H1 (cell line): ENCODE measurements at regions not wholly inside any gene's neighbourhood (a gene's known extent, or its start where the extent isn't known, plus 50 kb on each side); places are given as distances from the start of the nearest gene placed in this dataset.

Experiments
- CTCF ChIA-PET: fragments of 300-600 bp; sonication (Branson Sonifier 250); formaldehyde crosslinking; loops from one replicate; lab custom pipeline; 2021; ENCODE audit not compliant: partially characterized antibody; lab: Charles Lee
- POLR2A ChIA-PET: fragments of 300-600 bp; sonication (Branson Sonifier 250); formaldehyde crosslinking; loops from one replicate; lab custom pipeline; 2021; ENCODE audit warnings: inconsistent platforms; ENCODE audit not compliant: partially characterized antibody; lab: Charles Lee
- DNase-seq, 2 experiments: peaks; one replicate each; pipeline versions ENCODE4 v3.0.0 to v3.0.0-alpha.2; 2010 to 2022; ENCODE audit warnings: low spot score in 2 of 2, low read depth in 1 of 2, mixed read lengths in 1 of 2
- FAIRE-seq: peaks from 2 replicates; lab custom pipeline; 2011; peaks lifted over from hg19 to GRCh38; lab: Jason Lieb, UNC
- H2AFZ ChIP-seq: 2 replicates; pipeline ENCODE4 v1.8.1; 2012; ENCODE audit warnings: low read length, inconsistent platforms
- H2AK5ac ChIP-seq: 2 replicates; pipeline ENCODE4 v1.6.1; 2013; ENCODE audit warnings: low read depth, low read length
- H2BK120ac ChIP-seq: replicated peaks from 2 replicates; pipeline ENCODE3; 2013; ENCODE audit warnings: low read depth, low read length, inconsistent platforms
- H2BK12ac ChIP-seq: 2 replicates; pipeline ENCODE4 v1.6.1; 2013; ENCODE audit warnings: low read depth, low read length
- H2BK15ac ChIP-seq: 2 replicates; pipeline ENCODE4 v1.6.1; 2013; ENCODE audit warnings: low read length
- H2BK20ac ChIP-seq: 2 replicates; pipeline ENCODE4 v1.6.1; 2013; ENCODE audit warnings: low read length
- H2BK5ac ChIP-seq: 2 replicates; pipeline ENCODE4 v1.6.1; 2013; ENCODE audit warnings: low read depth, low read length
- H3K14ac ChIP-seq: 2 replicates; pipeline ENCODE4 v1.6.1; 2013; ENCODE audit warnings: inconsistent platforms; ENCODE audit not compliant: insufficient read length
- H3K18ac ChIP-seq: 2 replicates; pipeline ENCODE4 v1.6.1; 2013; ENCODE audit warnings: low read length; ENCODE audit errors: extremely low read depth
- H3K23ac ChIP-seq: 2 replicates; pipeline ENCODE4 v1.6.1; 2013; ENCODE audit warnings: inconsistent platforms; ENCODE audit not compliant: insufficient read length
- H3K23me2 ChIP-seq: 2 replicates; pipeline ENCODE4 v1.6.1; 2013; ENCODE audit warnings: low read depth, low read length
- H3K27ac ChIP-seq: 2 replicates; pipeline ENCODE4 v1.6.1; 2011; ENCODE audit warnings: low read depth, low read length, inconsistent platforms
- H3K27me3 ChIP-seq, 4 experiments: replicated peaks in 1 of 4; 1 replicate in 1 of 4; 2 replicates in 3 of 4; pipeline versions ENCODE4 v1.6.1 to v1.8.1; 2011 to 2013; ENCODE audit warnings: low read length in 3 of 4, mild to moderate bottlenecking in 3 of 4, inconsistent platforms in 2 of 4, mixed read lengths in 2 of 4, moderate library complexity in 1 of 4; ENCODE audit not compliant: control insufficient read depth in 3 of 4, insufficient read depth in 3 of 4; ENCODE audit errors: extremely low read depth in 1 of 4
- H3K36me3 ChIP-seq, 4 experiments: 2 replicates each; pipeline versions ENCODE4 v1.6.1 to v1.8.1; 2011 to 2013; ENCODE audit warnings: mild to moderate bottlenecking in 4 of 4, low read length in 3 of 4, moderate library complexity in 2 of 4, control low read depth in 1 of 4, inconsistent platforms in 1 of 4; ENCODE audit not compliant: insufficient read depth in 4 of 4, control insufficient read depth in 2 of 4
- H3K4ac ChIP-seq: replicated peaks from 2 replicates; pipeline ENCODE3; 2013; ENCODE audit warnings: low read length, low read depth, mixed read lengths, inconsistent platforms; ENCODE audit not compliant: insufficient read length
- H3K4me1 ChIP-seq, 4 experiments: replicated peaks in 1 of 4; 1 replicate in 1 of 4; 2 replicates in 3 of 4; pipeline versions ENCODE4 v1.6.1 to v1.8.1; 2011 to 2013; ENCODE audit warnings: low read length in 3 of 4, inconsistent platforms in 2 of 4, mixed read lengths in 1 of 4; ENCODE audit not compliant: insufficient read depth in 4 of 4, control insufficient read depth in 3 of 4
- H3K4me2 ChIP-seq, 2 experiments: 2 replicates each; pipeline versions ENCODE4 v1.6.1 to v1.8.1; 2011 to 2013; ENCODE audit warnings: low read depth in 2 of 2, low read length in 2 of 2, control low read depth in 1 of 2, inconsistent platforms in 1 of 2, mild to moderate bottlenecking in 1 of 2; ENCODE audit not compliant: insufficient read depth in 1 of 2
- H3K4me3 ChIP-seq, 4 experiments: fragments of 200-600, 300-600 bp in 1 of 4; sonication (generic), shearing (Covaris generic), sonication (Bioruptor Twin) in 1 of 4; 2 replicates each; pipeline versions ENCODE4 v1.5.1 to v1.8.1; 2011 to 2016; ENCODE audit warnings: low read length in 4 of 4, low read depth in 3 of 4, control low read depth in 2 of 4, inconsistent platforms in 2 of 4, mild to moderate bottlenecking in 2 of 4, mixed read lengths in 1 of 4, moderate library complexity in 1 of 4; ENCODE audit not compliant: insufficient read depth in 2 of 4; ENCODE audit errors: extremely low read depth in 1 of 4
- H3K56ac ChIP-seq: replicated peaks from 2 replicates; pipeline ENCODE3; 2013; ENCODE audit warnings: low read depth, mild to moderate bottlenecking, mixed read lengths, low read length, inconsistent platforms; ENCODE audit not compliant: insufficient read length
- H3K79me1 ChIP-seq: 2 replicates; pipeline ENCODE4 v1.6.1; 2013; ENCODE audit warnings: low read depth, low read length, control low read depth
- H3K79me2 ChIP-seq, 2 experiments: 2 replicates each; pipeline versions ENCODE4 v1.6.1 to v1.8.1; 2012 to 2013; ENCODE audit warnings: low read length in 2 of 2, mild to moderate bottlenecking in 2 of 2, inconsistent platforms in 1 of 2; ENCODE audit not compliant: insufficient read depth in 2 of 2, control insufficient read depth in 1 of 2
- H3K9ac ChIP-seq, 4 experiments: replicated peaks in 1 of 4; 1 replicate in 1 of 4; 2 replicates in 3 of 4; pipeline versions ENCODE4 v1.6.1 to v1.8.1; 2011 to 2013; ENCODE audit warnings: low read depth in 3 of 4, low read length in 3 of 4, control low read depth in 2 of 4, mild to moderate bottlenecking in 2 of 4, moderate library complexity in 2 of 4, inconsistent platforms in 1 of 4; ENCODE audit errors: extremely low read depth in 1 of 4
- H3K9me3 ChIP-seq, 2 experiments: 2 replicates each; pipeline versions ENCODE4 v1.6.1 to v1.8.1; 2012 to 2013; ENCODE audit warnings: mild to moderate bottlenecking in 2 of 2, moderate library complexity in 2 of 2, control low read depth in 1 of 2, inconsistent platforms in 1 of 2, low read depth in 1 of 2, low read length in 1 of 2, mixed read lengths in 1 of 2; ENCODE audit not compliant: insufficient read depth in 2 of 2
- H4K20me1 ChIP-seq, 2 experiments: replicated peaks in 1 of 2; 2 replicates each; pipeline versions ENCODE3 to v1.8.1; 2011 to 2013; ENCODE audit warnings: inconsistent platforms in 2 of 2, low read length in 2 of 2, mild to moderate bottlenecking in 1 of 2; ENCODE audit not compliant: insufficient read depth in 2 of 2, control insufficient read depth in 1 of 2
- H4K5ac ChIP-seq: 2 replicates; pipeline ENCODE4 v1.6.1; 2013; ENCODE audit warnings: low read length, low read depth, mixed read lengths, inconsistent platforms; ENCODE audit not compliant: insufficient read length
- H4K8ac ChIP-seq: 2 replicates; pipeline ENCODE4 v1.8.0; 2013; ENCODE audit warnings: mild to moderate bottlenecking, moderate library complexity, low read length, inconsistent platforms; ENCODE audit not compliant: insufficient read depth; ENCODE audit errors: extremely low read depth
- H4K91ac ChIP-seq: replicated peaks from 2 replicates; pipeline ENCODE3; 2013; ENCODE audit warnings: low read length, mixed read lengths, inconsistent platforms; ENCODE audit not compliant: insufficient read length
- E2F6 ChIP-seq: IDR thresholded peaks from 2 replicates; pipeline ENCODE4 v1.6.1; 2012; ENCODE audit warnings: inconsistent platforms
- TAF7 ChIP-seq: optimal IDR thresholded peaks from 2 replicates; pipeline ENCODE3; 2011; ENCODE audit warnings: low read depth, mild to moderate bottlenecking, inconsistent platforms, low read length, moderate library complexity, borderline replicate concordance
- TEAD4 ChIP-seq: IDR thresholded peaks from 2 replicates; pipeline ENCODE4 v1.6.1; 2012; ENCODE audit warnings: low read depth, low read length, inconsistent platforms, mixed read lengths
- USF2 ChIP-seq: IDR thresholded peaks from 2 replicates; pipeline ENCODE4 v1.6.1; 2011; ENCODE audit warnings: low read length, improper control_type of control experiment

- Histone ChIP-seq H4K91ac (no peak overlapping the region), H3K23ac (no peak overlapping the region), H2AK5ac (no peak overlapping the region), H2AFZ (no peak overlapping the region), H3K79me1 (no peaks in the 10 kb centered on the region), H3K27ac (no peak overlapping the region), H2BK20ac (no peak overlapping the region), H3K9me3 (no peaks in the 10 kb centered on the region), H2BK120ac (no peak overlapping the region), H3K9ac (no peak overlapping the region), H4K5ac (no peak overlapping the region), H3K56ac (no peak overlapping the region), H3K23me2 (no peaks in the 10 kb centered on the region), H3K4ac (no peak overlapping the region), H3K18ac (no peak overlapping the region), H2BK12ac (no peak overlapping the region), H4K20me1 (no peaks in the 10 kb centered on the region), H4K8ac (no peak overlapping the region), H3K14ac (no peak overlapping the region), H3K79me2 (no peaks in the 10 kb centered on the region), H2BK15ac (no peak overlapping the region), H3K4me3 (no peak overlapping the region), H3K4me2 (no peak overlapping the region), H2BK5ac (no peak overlapping the region), H3K27me3 (no peaks in the 10 kb centered on the region), H3K36me3 (no peaks in the 10 kb centered on the region), H3K4me1 (no peaks in the 10 kb centered on the region)
- no peak for DNase-seq
- ChIA-PET CTCF (interaction anchor here (0.6 to 1.1 kb wide), 2 partner anchors 42 to 92 kb away, joined by 3 read pairs; no protein-coding TSS in a partner anchor), POLR2A (no interaction called here)
- no peak for FAIRE-seq
- no peak for TF ChIP-seq TAF7
- no peak for TF ChIP-seq E2F6
- TF ChIP-seq TEAD4: no peak
- TF ChIP-seq USF2: no peak
These were observed 87.0 kb upstream of the KCNH7 start for GRCh38 chr2:162925595-162925994.
